Stimulated activated CD4-positive, alpha-beta T cell treated with anti-CD3 and anti-CD28 coated beads, Interleukin-1b, Interleukin-23, amount 100 ng/mL, for 24 hours (primary cell): ENCODE measurements at regions not wholly inside any gene's neighbourhood (a gene's known extent, or its start where the extent isn't known, plus 50 kb on each side); places are given as distances from the start of the nearest gene placed in this dataset.

Experiments used
- DNase-seq, 4 experiments: peaks; one replicate each; pipeline ENCODE4 v3.0.0-alpha.2; 2020; ENCODE audit warnings: low read depth in 4 of 4, low spot score in 1 of 4

GRCh38 chr10:10130686-10131085, 887.0 kb upstream of the CELF2 start:
- no peak for DNase-seq

- no peak for DNase-seq
These were observed 885.7 kb upstream of the CELF2 start for GRCh38 chr10:10132009-10132408.

GRCh38 chr10:10133281-10133680, 884.4 kb upstream of the CELF2 start:
- no peak for DNase-seq

GRCh38 chr10:10138685-10139084, 879.0 kb upstream of the CELF2 start:
- DNase-seq: no peak

GRCh38 chr10:10141782-10142382, 875.8 kb upstream of the CELF2 start:
- DNase-seq: no peak

GRCh38 chr10:10146604-10147003, 871.1 kb upstream of the CELF2 start:
- DNase-seq: no peak

- DNase-seq: no peak
These were observed 867.8 kb upstream of the CELF2 start for GRCh38 chr10:10149899-10150298.

GRCh38 chr10:10156917-10157600, 860.6 kb upstream of the CELF2 start:
- no peak for DNase-seq

GRCh38 chr10:10160821-10161312, 856.8 kb upstream of the CELF2 start:
- peak in 1 of 4 experiments; percentile 0 for DNase-seq

GRCh38 chr10:10164848-10165247, 852.8 kb upstream of the CELF2 start:
- DNase-seq: no peak

GRCh38 chr10:10165415-10165814, 852.3 kb upstream of the CELF2 start:
- no peak for DNase-seq

- DNase-seq: no peak
These were observed 839.2 kb upstream of the CELF2 start for GRCh38 chr10:10178476-10178875.

- DNase-seq: no peak
These were observed 823.8 kb upstream of the CELF2 start for GRCh38 chr10:10193848-10194247.

GRCh38 chr10:10196701-10197100, 821.0 kb upstream of the CELF2 start:
- no peak for DNase-seq

GRCh38 chr10:10197423-10197822, 820.2 kb upstream of the CELF2 start:
- no peak for DNase-seq

- DNase-seq: no peak
These were observed 819.3 kb upstream of the CELF2 start for GRCh38 chr10:10198363-10198762.

- no peak for DNase-seq
These were observed 813.3 kb upstream of the CELF2 start for GRCh38 chr10:10204415-10204814.

GRCh38 chr10:10205906-10206305, 811.8 kb upstream of the CELF2 start:
- no peak for DNase-seq

GRCh38 chr10:10207538-10207937, 810.1 kb upstream of the CELF2 start:
- DNase-seq: no peak

GRCh38 chr10:10208196-10208595, 809.5 kb upstream of the CELF2 start:
- DNase-seq: no peak

- DNase-seq: no peak
These were observed 808.5 kb upstream of the CELF2 start for GRCh38 chr10:10209167-10209566.

- no peak for DNase-seq
These were observed 806.3 kb upstream of the CELF2 start for GRCh38 chr10:10211409-10211808.

GRCh38 chr10:10213237-10213636, 804.4 kb upstream of the CELF2 start:
- no peak for DNase-seq
